GM12872 (cell line): ENCODE measurements at regions not wholly inside any gene's neighbourhood (a gene's known extent, or its start where the extent isn't known, plus 50 kb on each side); places are given as distances from the start of the nearest gene placed in this dataset.

Experiments used
- CTCF ChIP-seq: IDR thresholded peaks from 3 replicates; pipeline ENCODE4 v1.5.1; 2011; ENCODE audit warnings: low read depth, mild to moderate bottlenecking, low read length, moderate library complexity; ENCODE audit not compliant: insufficient read depth

GRCh38 chr5:59972043-59972442 lies 78.5 kb upstream of the PDE4D start:
- no peak for TF ChIP-seq CTCF

GRCh38 chr5:59959330-59959729 lies 65.8 kb upstream of the PDE4D start:
- TF ChIP-seq CTCF: no peak

- no peak for TF ChIP-seq CTCF
Measured at GRCh38 chr5:59956130-59956783, 62.7 kb upstream of the PDE4D start.

GRCh38 chr5:59955241-59955640 lies 61.7 kb upstream of the PDE4D start:
- no peak for TF ChIP-seq CTCF

- no peak for TF ChIP-seq CTCF
Measured at GRCh38 chr5:59943452-59944113, 50.1 kb upstream of the PDE4D start.
